Ishikawa (cell line): ENCODE measurements at regions not wholly inside any gene's neighbourhood (a gene's known extent, or its start where the extent isn't known, plus 50 kb on each side); places are given as distances from the start of the nearest gene placed in this dataset.

Source experiments
- CREB1 ChIP-seq: IDR thresholded peaks from 2 replicates; pipeline ENCODE4 v1.6.1; 2012; ENCODE audit warnings: low read depth
- EGR1 ChIP-seq: IDR thresholded peaks from 2 replicates; pipeline ENCODE4 v1.6.1; 2012
- MAX ChIP-seq: IDR thresholded peaks from 2 replicates; pipeline ENCODE4 v1.6.1; 2012

- TF ChIP-seq MAX = no peak
- no peak for TF ChIP-seq CREB1
- TF ChIP-seq EGR1 = no peak
Measured at GRCh38 chr20:40512591-40512990, 176.4 kb downstream of the MAFB start.
